Tibial artery (tissue), 4 donors: ENCODE measurements at regions not wholly inside any gene's neighbourhood (a gene's known extent, or its start where the extent isn't known, plus 50 kb on each side); places are given as distances from the start of the nearest gene placed in this dataset.
"Not testable (repeated sequence)": the region's sequence is repeated elsewhere in the genome, so short reads cannot be mapped to it uniquely, and the experiment has no call there.

Source experiments
- DNase-seq, 2 donors: peaks; one replicate each; pipeline ENCODE4 v3.0.0-alpha.2; 2019
- H3K27ac ChIP-seq, 2 donors: fragments of 200-600 bp; sonication (generic) in 1 of 2; 1 replicate in 1 of 2; 2 replicates in 1 of 2; pipeline ENCODE4 v1.5.1; 2018 to 2019; ENCODE audit warnings: mild to moderate bottlenecking in 1 of 2
- H3K27me3 ChIP-seq, 2 donors: fragments of 200-600 bp; sonication (generic) in 1 of 2; one replicate each; pipeline versions ENCODE4 v1.5.1 to v1.6.0; 2016 to 2019
- H3K36me3 ChIP-seq, 3 donors: fragments of 200-600 bp; sonication (generic) in 2 of 3; one replicate each; pipeline ENCODE4 v1.5.1; 2016 to 2019; ENCODE audit warnings: mild to moderate bottlenecking in 2 of 3
- H3K4me1 ChIP-seq, 4 donors: fragments of 200-600 bp; sonication (generic) in 2 of 4; 1 replicate in 3 of 4; 2 replicates in 1 of 4; pipeline ENCODE4 v1.5.1; 2016 to 2019
- H3K4me3 ChIP-seq, 2 donors: fragments of 200-600 bp; sonication (generic) in 1 of 2; 1 replicate in 1 of 2; 2 replicates in 1 of 2; pipeline ENCODE4 v1.5.1; 2018 to 2019; ENCODE audit warnings: mild to moderate bottlenecking in 2 of 2
- H3K9me3 ChIP-seq, 3 donors: fragments of 200-600 bp; sonication (generic) in 1 of 3; one replicate each; pipeline ENCODE4 v1.5.1; 2016 to 2019
- intact Hi-C: fragments of 100-400 bp; cut with DNase I; formaldehyde crosslinking; loops from one replicate; pipeline ENCODE4 v1.15.0; 2023; ENCODE audit warnings: low total_unique reads
- TF ChIP-seq, protein P1 (sequence below), 2 experiments: fragments of 200-600 bp in 1 of 2; fragments of 450-650 bp in 1 of 2; IDR thresholded peaks; one replicate each; pipeline ENCODE4 v1.5.1; 2017 to 2019; ENCODE audit warnings: antibody characterized with exemption in 2 of 2, mild to moderate bottlenecking in 1 of 2, moderate library complexity in 1 of 2

DNA sequence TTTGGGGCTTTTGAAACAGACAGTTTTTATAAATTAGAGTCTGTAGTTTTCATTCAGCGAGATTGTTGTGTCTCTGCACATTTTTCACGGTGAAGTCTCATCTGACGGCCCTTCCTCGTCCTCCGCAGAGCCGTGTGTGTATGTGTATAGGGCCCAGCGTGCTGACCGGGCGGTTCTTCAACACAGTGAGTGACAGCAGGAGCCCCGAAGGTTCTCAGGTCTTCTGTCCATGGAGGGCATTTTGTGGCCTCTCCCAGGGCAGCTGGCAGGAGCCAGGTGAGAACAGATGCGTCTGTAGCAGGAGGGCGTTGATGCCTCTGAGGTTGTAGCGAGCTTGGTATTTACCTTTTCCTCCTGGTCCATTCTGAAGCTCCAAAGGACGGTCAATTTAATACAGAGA, 116.0 kb upstream of the LPCAT1 start:
- Histone ChIP-seq H3K4me3 (no peak overlapping the region), H3K27me3 (peaks cover 0 to 22% of the 10 kb centered on the region in 2 donors), H3K27ac (no peak overlapping the region), H3K36me3 (no peaks in the 10 kb centered on the region), H3K4me1 (peaks cover 0 to 9% (median 2%) of the 10 kb centered on the region in 4 donors), H3K9me3 (no peaks in the 10 kb centered on the region)
- TF ChIP-seq, protein P1, sequence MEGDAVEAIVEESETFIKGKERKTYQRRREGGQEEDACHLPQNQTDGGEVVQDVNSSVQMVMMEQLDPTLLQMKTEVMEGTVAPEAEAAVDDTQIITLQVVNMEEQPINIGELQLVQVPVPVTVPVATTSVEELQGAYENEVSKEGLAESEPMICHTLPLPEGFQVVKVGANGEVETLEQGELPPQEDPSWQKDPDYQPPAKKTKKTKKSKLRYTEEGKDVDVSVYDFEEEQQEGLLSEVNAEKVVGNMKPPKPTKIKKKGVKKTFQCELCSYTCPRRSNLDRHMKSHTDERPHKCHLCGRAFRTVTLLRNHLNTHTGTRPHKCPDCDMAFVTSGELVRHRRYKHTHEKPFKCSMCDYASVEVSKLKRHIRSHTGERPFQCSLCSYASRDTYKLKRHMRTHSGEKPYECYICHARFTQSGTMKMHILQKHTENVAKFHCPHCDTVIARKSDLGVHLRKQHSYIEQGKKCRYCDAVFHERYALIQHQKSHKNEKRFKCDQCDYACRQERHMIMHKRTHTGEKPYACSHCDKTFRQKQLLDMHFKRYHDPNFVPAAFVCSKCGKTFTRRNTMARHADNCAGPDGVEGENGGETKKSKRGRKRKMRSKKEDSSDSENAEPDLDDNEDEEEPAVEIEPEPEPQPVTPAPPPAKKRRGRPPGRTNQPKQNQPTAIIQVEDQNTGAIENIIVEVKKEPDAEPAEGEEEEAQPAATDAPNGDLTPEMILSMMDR (IDR thresholded peaks at IDR 0.05) = no peak
- peak in 1 of 2 donors; percentile 12 for DNase-seq
- intact Hi-C loops = loop anchor here (5.0 to 10.0 kb wide), 2 partner anchors 115 to 157 kb away; partner anchors contain the start of gene LPCAT1

DNA sequence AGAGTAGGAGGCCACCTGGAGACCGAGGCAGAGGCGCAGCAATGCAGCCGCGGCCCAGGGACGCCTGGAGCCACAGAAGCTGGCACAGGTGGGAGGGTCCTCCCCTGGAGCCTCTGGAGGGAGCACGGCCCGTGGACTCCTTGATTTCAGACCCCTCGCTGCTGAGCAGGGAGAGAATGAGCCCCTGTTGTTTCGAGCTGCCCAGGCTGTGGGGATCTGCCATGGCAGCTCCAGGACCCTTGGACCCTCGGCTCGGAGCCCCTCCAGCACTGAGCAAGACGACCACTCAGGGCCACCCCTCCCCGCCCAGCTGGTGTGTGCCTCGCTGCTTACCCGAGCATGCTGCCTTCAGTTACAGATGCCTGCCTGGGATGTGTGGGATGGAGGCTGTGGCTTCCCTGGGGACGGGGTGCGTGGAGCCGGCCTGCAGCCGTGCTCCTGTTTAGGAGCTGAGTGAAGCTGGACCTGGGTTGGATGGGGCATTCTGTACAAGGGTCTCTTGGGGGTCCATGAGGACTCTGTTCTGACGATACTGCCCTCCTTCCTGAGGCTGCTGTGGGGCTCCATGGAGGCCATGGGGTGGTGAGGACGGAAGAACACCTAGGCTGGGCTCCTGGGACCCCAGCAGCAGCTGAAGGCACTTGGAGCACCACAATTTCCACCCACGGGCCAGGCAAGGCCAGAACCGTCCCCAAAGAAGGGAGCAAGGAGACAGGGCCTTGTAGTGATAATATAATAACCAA, 115.1 kb upstream of the LPCAT1 start:
- TF ChIP-seq, protein P1 (IDR thresholded peaks at IDR 0.05) = no peak
- H3K4me3 ChIP-seq = no peak overlapping the region
- intact Hi-C loops = loop anchor here (10.0 kb wide), 1 partner anchor 114 kb away; the partner anchor contains the start of gene LPCAT1

DNA sequence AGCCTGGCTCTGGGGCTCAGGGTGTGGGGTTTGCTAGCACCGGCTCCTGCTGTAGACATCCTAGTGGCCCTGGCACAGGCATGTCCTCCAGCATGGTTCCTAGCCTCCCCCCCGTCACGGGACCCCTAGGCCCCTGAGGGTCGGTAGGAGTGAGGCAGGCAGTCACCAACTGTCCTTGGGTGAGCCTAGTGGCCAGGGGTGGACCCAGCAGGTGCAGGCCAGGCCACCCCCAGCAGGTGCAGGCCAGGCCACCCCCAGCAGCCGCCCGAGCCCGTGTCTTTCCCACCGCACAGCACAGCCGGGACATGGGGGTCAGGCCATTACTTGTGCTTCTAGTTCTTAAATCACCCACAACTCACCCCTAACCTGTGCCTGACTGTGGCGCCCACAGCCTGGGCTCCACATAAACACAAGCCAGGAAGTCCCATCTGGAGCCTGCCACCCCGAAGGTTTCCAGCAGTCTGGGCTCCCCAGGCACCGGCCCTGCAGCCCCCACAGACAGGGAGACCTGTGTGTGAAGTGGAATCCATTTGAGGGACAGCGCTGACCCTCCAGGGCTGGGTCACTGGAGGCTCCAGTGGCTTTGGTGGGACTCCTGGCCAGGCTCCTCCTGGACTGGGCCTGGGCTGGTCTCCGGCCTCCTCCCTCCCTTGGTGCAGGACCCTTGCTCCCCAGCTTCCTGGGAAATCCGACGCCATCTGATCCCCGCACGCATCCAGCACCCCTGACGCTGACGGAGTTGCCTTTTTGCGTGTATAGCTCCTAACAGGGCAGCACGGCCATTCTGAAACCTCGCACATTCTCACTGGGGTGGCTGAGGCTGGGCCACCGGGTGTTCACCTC, 114.1 kb upstream of the LPCAT1 start:
- no peak for DNase-seq
- H3K27me3 ChIP-seq = peaks cover 0 to 8% of the 10 kb centered on the region in 2 donors
- intact Hi-C loops = loop anchor here (10.0 kb wide), 1 partner anchor 113 kb away; the partner anchor contains the start of gene LPCAT1
- H3K9me3 ChIP-seq = no peaks in the 10 kb centered on the region
- no peak overlapping the region for H3K27ac ChIP-seq
- no peaks in the 10 kb centered on the region for H3K36me3 ChIP-seq
- H3K4me3 ChIP-seq = no peak overlapping the region
- H3K4me1 ChIP-seq = peaks cover 0 to 13% (median 3%) of the 10 kb centered on the region in 4 donors
- TF ChIP-seq, protein P1 (IDR thresholded peaks at IDR 0.05) = no peak

More for the DNA sequence above, 115.1 kb upstream of the LPCAT1 start:
- Histone ChIP-seq H3K9me3 (no peaks in the 10 kb centered on the region), H3K36me3 (no peaks in the 10 kb centered on the region), H3K27ac (no peak overlapping the region), H3K4me1 (peaks cover 0 to 13% (median 3%) of the 10 kb centered on the region in 4 donors), H3K27me3 (peaks cover 0 to 17% of the 10 kb centered on the region in 2 donors)
- no peak for DNase-seq

GRCh38 chr5:1636981-1637638, 113.3 kb upstream of the LPCAT1 start:
- H3K27me3 ChIP-seq = peaks cover 0 to under 1% of the 10 kb centered on the region in 2 donors
- no peaks in the 10 kb centered on the region for H3K9me3 ChIP-seq
- DNase-seq = no peak
- H3K27ac ChIP-seq = no peak overlapping the region
- intact Hi-C loops = loop anchor here (10.0 kb wide), 1 partner anchor 112 kb away; the partner anchor contains the start of gene LPCAT1
- TF ChIP-seq, protein P1 (IDR thresholded peaks at IDR 0.05) = no peak
- H3K4me1 ChIP-seq = peaks cover 0 to 13% (median 3%) of the 10 kb centered on the region in 4 donors
- no peak overlapping the region for H3K4me3 ChIP-seq
- no peaks in the 10 kb centered on the region for H3K36me3 ChIP-seq

- not testable (repeated sequence) for H3K27me3 ChIP-seq, DNase-seq
Observed at GRCh38 chr5:1636208-1636770, 112.5 kb upstream of the LPCAT1 start.

DNA sequence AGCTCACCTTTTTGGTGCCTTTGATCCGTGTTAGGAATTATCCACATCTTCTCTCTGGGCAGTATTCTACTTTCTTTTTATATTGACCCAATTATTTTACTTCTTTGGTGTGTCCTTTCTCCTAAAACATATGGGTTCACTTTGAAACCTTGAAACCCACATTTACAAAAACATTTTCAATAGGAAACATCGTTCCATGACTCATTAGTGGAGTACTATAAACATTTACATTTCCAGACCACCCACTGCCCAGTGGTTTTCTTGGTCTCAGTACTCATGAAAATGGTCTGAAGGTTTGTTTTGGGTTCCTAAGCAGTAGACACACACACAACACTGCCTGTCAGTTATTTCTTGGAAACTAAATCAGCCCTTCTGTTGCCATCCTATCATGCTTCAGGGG, 111.7 kb upstream of the LPCAT1 start:
- H3K4me1 ChIP-seq, H3K9me3 ChIP-seq, H3K27ac ChIP-seq, DNase-seq, H3K36me3 ChIP-seq, H3K4me3 ChIP-seq, H3K27me3 ChIP-seq: not testable (repeated sequence)
- intact Hi-C loops = loop anchor here (10.0 kb wide), 1 partner anchor 111 kb away; the partner anchor contains the start of gene LPCAT1

More at GRCh38 chr5:1636208-1636770, 112.5 kb upstream of the LPCAT1 start:
- H3K9me3 ChIP-seq, H3K4me3 ChIP-seq, H3K36me3 ChIP-seq, H3K27ac ChIP-seq, H3K4me1 ChIP-seq: not testable (repeated sequence)
- intact Hi-C loops = loop anchor here (10.0 kb wide), 1 partner anchor 111 kb away; the partner anchor contains the start of gene LPCAT1
